ENCODE measurements at regions not wholly inside any gene's neighbourhood (a gene's known extent, or its start where the extent isn't known, plus 50 kb on each side); places are given as distances from the start of the nearest gene placed in this dataset.
A peak's percentile ranks its signal among the peaks of the same experiment; 100 is the strongest.

DNA sequence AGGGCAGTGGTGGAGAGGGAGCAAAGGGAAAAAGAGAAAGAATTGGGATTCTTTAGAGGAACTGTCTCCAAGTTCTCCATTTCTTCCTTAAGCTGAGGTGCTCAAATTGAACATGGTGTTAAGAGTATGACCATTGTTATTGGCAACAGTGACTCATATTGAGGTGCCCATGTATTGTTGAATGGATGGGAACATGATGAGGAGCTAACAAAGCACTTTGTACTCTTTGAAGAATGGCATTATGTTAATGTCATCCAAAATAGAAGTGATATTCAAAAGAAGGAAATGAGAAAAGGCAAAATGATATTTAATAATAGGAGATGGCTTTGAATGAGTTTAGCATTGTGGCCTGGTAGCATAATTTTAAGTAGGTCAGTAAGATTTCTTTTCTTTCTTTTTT, 261.1 kb downstream of the QKI start:
- DNase-seq (ENCODE audit: low spot score): no peak

DNA sequence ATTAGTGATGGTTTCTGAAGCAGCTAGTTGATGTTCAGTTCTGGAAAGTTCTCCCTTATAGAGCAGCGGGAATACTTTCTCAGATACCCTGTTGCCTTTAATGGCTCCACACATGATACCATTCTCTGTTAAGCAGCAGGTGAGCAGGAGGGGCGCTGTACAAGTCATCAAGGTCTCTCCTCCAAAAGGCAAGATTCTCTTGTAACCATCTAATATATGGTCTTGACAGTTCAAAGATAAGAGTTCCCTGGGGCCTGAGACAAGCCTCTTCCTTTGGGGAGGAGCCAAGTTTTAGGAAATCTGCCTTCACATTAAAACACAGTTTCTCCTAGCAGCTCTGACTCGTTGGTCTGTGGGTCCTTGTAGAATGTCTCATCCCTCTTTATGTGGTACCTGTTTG, 258.2 kb downstream of the QKI start:
- DNase-seq (ENCODE audit: low spot score): no peak

- no peak for DNase-seq (ENCODE audit: low spot score)
Measured at GRCh38 chr6:163671791-163672190, 257.3 kb downstream of the QKI start.

DNA sequence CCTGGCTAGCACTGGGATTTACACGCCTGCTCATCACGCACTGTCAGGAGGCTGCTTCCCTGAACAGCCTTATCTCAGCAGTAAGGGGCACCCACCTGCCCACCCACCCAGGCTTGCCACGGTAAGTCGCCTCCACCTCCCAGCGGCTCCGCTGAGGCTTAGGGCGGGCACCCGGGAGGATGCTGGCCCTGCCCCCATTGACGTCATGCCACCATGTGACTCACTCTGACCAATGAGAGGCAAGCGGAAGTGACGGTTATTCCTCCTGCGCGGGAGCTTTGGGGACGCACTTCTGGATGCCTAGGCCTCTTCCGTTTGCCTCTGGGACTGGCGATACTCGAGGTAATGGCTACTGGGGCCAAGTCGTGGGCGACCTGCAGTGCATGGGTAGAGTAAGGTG, 256.8 kb downstream of the QKI start:
- no peak for DNase-seq (ENCODE audit: low spot score)

DNA sequence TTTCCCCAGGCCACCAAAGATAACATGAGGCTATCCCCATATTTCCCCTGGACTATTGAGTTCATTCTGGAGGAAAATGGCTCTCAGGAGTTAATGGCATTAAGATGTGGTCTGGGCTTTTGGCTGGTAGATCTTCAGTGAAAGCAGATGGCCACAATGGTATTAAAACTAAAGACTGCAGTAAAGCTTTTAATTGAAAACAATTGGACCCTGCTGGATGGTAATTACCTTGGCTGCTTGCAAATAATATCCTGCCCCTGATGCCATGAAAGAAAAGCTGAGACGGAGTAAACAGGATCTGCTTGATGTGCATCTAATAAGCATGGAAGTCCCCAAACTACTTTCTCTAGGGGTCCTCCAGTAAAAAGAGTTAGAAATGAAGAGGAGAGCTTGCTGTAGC, 255.8 kb downstream of the QKI start:
- peak; percentile 68 for DNase-seq (ENCODE audit: low spot score)

DNA sequence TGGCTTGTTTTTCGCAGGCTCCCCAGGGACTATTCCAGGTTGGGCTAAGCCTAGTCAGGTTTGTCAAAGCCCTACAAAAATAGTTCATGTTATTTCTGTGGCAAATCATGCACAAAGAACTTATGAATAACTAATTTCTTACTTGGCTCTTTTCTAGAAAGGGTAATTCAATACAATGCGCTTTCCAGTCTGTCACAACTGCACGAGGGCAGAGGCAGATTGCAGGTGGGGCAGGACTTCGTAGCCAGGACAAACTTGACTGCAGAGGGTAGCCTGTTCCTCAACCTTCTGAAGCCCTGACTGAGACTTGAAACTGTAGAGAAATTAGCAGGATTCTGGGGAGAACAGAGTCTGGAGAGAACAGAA, 253.5 kb downstream of the QKI start:
- no peak for DNase-seq (ENCODE audit: low spot score)

GRCh38 chr6:163667372-163668060, 253.0 kb downstream of the QKI start:
- DNase-seq (ENCODE audit: low spot score): no peak

DNA sequence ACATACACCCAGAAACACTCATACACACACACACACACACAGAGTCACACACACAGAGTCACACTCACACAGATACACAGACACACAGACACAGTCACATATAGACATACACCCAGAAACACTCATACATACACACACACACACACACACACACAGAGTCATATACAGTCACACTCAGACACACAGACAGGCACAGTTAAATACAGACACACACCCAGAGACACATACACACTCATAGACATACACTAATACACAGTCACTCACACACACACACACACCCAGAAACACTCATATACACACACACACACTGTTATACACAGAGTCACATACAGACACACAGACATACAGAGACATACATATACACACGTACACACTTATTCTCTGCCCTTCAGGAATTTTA, 250.9 kb downstream of the QKI start:
- no peak for DNase-seq (ENCODE audit: low spot score)

GRCh38 chr6:163663575-163663974, 249.1 kb downstream of the QKI start:
- no peak for DNase-seq (ENCODE audit: low spot score)

DNA sequence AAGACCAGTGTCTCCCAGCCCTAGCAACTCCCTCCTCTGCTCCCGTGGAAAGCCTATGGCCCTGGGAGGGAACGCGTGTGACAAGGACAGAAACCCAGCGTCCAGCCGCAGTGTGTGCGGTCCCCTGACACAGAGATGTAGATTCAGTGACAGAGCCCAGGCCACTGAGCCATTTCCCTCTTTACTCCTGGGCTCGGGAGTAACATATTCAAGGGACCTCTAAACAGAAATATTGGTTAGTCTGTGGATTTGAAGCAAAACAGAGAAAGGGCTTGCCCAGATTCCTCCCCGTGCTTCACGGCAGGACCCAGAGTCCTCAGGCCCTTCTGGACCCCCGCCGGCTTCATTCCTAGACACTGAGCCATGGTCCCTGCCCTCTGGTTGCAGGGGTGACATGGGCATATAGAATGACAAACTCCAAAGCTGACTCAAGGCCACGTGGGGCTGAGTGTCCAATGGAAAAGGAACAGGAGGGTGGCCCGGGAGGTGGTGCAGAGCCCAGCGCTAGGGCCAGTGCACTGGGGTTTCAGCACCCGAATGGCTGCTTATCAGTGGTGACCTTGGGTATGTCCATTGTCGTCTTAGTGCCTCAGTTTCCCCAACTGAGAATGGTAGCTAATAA, 248.2 kb downstream of the QKI start:
- no peak for DNase-seq (ENCODE audit: low spot score)

DNA sequence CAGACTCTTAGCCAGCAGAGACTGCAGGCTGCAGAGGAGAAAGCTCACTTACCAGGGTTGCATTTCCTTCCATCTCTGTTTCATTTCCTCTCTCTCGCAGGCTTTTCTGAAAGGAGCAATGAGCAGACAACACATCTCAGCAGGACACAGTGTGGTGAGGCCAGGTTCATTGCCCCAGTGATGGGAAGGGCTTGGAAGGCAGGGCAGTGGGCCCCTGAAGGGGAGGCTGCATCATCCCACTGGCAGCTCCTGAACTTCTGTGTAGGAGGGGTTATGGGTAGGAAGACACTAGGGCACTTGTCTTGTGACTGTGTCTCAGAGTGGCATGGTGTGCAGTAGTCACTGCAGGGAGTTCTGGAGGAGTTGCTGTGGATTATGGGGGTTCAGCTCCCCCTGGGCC, 246.8 kb downstream of the QKI start:
- DNase-seq (ENCODE audit: low spot score): no peak

GRCh38 chr6:163659803-163660202, 245.3 kb downstream of the QKI start:
- DNase-seq (ENCODE audit: low spot score): no peak

DNA sequence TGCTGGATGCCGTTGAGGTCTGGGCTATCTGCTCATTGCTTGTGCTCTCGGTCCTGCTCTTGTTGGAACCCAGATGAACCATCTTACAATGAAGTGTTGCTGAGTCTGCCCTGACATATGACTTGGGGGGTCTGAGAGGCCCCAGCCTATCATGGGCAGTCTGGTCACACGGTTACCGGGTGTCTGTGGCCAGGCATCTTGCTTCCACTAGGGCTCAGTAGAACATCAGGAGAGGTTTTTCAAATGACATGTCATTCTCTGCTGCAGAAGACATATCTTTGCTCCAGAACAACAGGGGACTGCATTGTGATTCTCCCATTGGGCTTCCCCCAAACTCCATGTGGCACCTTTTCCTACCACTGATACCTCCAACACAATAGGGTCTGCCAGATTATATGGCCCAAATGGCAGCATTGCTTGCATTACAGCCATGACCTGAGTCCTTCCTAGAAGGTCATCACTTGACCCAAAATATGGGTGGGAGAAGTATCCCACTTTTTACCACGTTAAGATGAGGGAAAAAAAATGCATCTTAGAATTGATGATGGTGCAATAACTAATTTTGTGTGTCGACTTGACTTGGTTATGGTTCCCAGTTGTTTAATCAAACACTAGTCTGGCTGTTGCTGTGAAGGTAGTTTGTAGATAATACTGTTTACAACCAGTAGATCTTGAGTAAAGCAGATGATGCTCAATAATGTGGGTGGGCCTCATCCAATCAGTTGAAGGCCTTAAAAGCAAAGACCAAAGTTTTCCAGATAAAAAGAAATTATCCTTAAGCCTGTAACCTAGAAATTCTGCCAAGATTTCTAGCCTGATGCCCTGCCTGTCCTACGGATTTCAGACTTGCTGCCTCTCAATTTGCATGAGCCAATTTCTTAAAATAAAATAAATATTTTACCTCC, 241.0 kb downstream of the QKI start:
- DNase-seq (ENCODE audit: low spot score): no peak

- DNase-seq (ENCODE audit: low spot score): no peak
Measured at GRCh38 chr6:163651915-163652668, 237.6 kb downstream of the QKI start.

DNA sequence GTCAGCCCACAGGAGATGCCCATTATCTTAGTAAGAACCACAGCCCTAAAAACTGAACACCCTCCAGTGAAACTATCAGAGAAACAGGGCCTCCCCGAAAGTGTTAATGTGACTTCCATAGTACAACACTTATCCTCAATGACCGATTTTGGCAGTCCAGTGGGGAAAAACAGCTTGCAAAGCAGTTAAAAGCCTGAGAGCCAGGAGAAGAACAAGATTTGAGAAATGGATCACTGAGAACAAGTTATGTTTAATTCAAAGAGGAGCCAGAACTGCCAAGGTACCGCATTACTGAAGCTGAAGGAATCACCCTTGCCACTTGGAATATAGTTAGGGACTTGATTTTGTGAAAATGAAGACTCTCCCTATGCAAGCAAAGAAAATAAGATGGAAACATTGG, 236.9 kb downstream of the QKI start:
- no peak for DNase-seq (ENCODE audit: low spot score)

DNA sequence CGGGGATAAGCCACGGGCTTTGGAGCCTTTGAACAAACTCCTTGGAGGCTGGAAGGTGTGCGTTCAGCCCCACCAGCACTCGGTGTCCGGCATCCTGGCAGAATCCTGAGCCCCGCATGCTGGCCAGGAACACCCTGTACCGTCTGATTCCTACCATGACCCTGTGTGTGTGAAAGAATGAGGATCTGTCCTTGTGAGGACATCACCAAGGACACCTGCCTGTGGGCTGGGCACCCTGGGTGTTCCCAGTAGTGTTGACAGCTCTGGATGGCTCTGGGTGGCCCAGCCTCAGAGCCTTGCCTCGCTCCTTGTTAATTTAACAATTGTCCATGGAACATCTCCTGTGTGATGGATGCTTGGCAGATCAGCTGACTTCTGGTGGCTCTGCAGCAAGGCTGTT, 234.3 kb downstream of the QKI start:
- no peak for DNase-seq (ENCODE audit: low spot score)

- no peak for DNase-seq (ENCODE audit: low spot score)
Measured at GRCh38 chr6:163647624-163648023, 233.1 kb downstream of the QKI start.

- DNase-seq (ENCODE audit: low spot score): no peak
Measured at GRCh38 chr6:163646866-163647265, 232.3 kb downstream of the QKI start.

DNA sequence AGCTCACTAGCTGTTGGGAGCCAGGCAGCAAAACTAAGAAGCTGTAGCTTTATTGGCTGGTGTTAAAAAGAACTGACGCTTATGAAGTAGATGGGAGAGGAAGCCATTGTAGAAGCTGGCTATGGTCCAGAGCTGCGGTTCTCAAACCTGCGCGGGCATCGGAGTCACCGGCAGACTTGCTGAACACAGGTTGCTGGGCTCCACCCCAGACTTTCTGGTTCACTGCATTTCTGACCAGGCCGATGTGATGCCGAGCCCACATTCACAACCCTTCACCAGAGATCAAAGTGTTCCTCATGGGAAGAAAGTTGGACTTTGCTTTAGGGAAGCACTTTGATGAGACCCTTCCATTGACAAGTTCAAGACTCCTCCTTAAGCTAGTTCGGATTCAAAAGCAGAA, 231.6 kb downstream of the QKI start:
- DNase-seq (ENCODE audit: low spot score): no peak

DNA sequence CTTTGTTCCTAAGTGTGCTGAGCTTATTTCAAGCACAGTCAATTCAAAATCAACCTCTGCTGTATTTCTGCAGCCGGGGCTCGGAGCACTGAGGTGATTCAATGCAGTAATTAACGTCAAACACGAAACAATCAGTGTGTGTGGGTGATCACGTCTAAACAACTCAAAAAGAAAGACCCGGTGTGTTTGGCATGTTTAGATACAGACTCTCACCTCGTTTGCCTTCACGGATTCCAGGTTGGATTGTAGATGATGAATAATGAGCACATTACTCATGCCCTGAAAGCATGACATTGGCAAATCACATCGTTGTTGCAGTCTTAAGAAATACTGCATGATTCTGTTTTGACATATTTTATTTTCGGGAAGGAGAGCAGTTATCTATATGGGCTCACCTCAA, 231.0 kb downstream of the QKI start:
- no peak for DNase-seq (ENCODE audit: low spot score)

- no peak for DNase-seq (ENCODE audit: low spot score)
Measured at GRCh38 chr6:163643866-163644265, 229.3 kb downstream of the QKI start.

DNA sequence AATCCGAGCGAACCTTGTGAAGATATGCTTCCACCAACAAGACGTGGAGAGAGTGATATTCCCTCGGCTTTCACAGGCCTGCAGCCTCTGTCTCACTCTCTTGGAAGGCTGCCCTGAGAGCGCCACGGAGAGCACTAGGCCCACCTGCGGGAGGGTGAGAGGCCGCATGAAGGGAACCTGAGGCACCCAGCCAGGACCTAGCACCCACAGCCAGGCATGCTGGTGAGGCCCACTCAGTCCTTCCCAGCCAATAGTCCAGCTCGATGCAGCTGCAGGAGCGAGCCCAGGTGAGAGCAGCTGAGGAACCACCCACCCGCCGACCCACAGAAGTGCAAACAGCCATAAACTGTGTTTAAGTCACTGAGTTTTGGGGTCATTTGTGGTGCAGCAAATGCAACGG, 227.2 kb downstream of the QKI start:
- no peak for DNase-seq (ENCODE audit: low spot score)

Measured in SK-N-DZ (cell line).